LHCN-M2 (cell line): ENCODE measurements at regions not wholly inside any gene's neighbourhood (a gene's known extent, or its start where the extent isn't known, plus 50 kb on each side); places are given as distances from the start of the nearest gene placed in this dataset.

Experiments used
- DNase-seq: peaks from one replicate; pipeline ENCODE4 v3.0.0-alpha.2; 2012; ENCODE audit warnings: low read depth

GRCh38 chr1:204736836-204737235, 51.3 kb upstream of the LRRN2 start:
- DNase-seq = no peak

- DNase-seq = no peak
Observed at GRCh38 chr1:204738506-204738905, 53.0 kb upstream of the LRRN2 start.

DNA sequence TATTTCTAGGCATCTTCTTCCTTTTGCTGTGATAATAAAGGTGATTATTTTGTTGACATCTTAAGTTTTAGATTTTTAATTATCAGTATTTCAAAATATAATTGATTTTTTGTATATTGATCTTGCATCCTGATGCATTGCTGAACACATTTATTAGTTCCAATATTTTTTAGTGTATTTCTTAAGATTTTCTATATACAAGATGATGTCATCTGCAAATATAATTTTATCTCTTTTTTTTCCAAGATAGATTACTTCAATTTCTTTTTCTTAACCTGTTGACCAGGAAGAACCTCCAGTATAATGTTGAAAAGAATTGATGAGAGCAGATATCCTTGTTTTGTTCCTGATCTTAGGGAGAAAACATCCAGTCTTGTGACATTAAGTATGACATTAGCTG, 54.8 kb upstream of the LRRN2 start:
- DNase-seq = no peak

- DNase-seq = no peak
Observed at GRCh38 chr1:204741440-204741839, 55.9 kb upstream of the LRRN2 start.

GRCh38 chr1:204742676-204743251, 57.2 kb upstream of the LRRN2 start:
- no peak for DNase-seq

DNA sequence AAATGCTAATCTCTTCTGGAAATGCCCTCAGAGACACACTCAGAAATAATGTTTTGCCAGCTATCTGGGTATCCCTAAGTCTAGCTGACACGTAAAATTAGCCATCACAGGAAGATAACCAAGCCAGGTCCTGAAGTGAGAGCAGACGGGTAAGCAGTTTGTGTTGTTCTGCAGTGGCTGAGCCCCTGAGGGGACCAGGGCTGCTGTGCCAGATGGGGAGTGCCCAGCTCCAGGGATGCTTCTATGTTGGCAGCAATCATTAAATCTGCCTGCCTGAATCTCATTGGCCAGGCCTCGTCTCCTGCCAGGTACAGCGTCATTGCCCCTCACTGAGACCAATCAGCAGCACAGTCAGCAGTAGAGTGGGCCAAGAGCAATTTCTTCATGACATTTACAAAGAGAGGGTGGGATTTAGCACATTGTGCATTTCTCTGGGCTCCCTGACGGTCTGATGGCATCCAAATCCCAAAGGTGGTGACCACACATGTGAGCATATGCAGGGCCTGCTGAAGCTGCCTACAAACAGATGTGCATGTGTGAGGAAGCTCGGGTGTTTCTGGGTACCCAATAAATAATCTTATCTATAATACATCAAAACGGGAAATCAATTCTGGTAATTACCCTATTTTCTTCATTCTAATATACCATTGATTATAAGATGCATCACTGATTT, 58.7 kb upstream of the LRRN2 start:
- no peak for DNase-seq

GRCh38 chr1:204746838-204747442, 61.4 kb upstream of the LRRN2 start:
- peak; percentile 34 for DNase-seq

- no peak for DNase-seq
Observed at GRCh38 chr1:204751480-204751879, 65.9 kb upstream of the LRRN2 start.

- DNase-seq = no peak
Observed at GRCh38 chr1:204751883-204752687, 66.5 kb upstream of the LRRN2 start.

DNA sequence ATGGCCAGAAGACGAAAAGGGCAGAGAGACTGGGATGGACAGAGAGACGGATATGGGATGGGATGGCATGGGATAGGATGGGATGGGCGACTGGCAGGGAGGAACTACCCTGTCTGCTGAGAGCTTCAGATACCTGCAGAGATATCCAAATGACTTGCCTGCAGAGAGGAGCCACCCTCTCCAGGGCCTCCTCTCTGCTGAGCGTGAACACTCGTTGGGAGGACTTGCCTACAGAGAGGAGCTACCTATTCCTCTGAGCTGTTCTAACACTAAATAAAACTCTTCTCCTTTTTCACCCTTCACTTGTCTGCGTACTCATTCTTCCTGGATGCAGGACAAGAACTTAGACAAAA, 67.1 kb upstream of the LRRN2 start:
- DNase-seq = no peak

DNA sequence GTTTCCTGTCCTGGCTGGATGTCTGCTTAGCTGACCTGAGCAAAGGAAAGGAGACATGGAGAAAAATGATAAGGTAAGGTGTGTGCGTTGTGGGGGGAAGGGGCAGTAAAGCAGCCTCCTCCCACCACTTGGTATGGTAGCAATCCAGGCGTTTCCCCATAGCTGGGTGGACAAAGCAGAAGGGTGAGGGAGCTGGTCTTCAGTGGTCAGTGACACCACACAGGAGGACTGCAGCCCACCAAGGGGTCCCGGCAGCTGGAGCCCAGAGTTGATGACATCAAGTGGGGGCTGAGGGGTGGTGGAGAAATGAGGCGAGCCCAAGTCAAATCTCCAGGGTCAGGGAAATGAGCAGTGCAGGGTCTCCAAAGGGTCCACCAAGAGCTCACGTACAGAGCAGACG, 69.3 kb upstream of the LRRN2 start:
- no peak for DNase-seq

GRCh38 chr1:204756349-204756748, 70.8 kb upstream of the LRRN2 start:
- DNase-seq = no peak

- DNase-seq = no peak
Observed at GRCh38 chr1:204756811-204757210, 71.3 kb upstream of the LRRN2 start.

GRCh38 chr1:204758601-204759000, 73.1 kb upstream of the LRRN2 start:
- no peak for DNase-seq

DNA sequence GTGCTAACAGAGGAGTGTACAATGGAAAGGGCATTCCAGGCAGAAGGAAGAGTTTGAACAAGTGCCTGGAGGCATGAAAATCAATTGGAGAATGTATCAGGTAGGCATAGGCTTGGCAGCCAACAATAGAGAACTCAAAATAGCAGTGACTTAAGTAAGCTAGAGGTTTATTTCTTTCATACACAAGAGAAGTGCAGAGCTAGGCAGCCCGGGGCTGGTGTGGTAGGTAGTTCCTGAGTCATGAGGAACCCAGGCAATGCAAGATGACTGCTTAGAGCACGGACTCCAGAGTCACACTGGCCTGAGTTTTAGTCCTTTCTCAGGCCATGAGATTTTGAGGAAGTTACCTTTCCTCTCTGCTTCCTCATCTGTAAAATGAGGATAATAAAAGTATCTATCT, 74.8 kb upstream of the LRRN2 start:
- no peak for DNase-seq

DNA sequence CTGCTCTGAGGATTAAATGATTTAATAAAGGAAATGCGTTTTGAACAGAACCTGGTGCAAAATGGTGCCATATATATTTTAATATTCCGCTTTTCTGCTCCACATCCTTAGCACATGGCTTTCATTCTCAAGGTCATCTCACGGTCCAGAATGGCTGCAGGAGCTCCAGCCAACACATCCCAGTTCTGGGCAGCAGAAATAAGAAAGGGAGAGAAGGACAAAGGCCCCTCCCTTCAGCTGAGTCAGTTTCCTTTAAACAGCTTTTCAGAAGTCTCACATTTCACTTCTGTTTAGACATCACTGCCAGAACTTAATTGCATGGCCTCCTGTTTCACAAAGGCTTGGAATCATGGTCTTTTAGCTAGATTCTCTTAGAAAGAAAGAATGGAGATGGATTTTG, 75.2 kb upstream of the LRRN2 start:
- peak; percentile 0 for DNase-seq

GRCh38 chr1:204763773-204764427, 78.4 kb upstream of the LRRN2 start:
- DNase-seq = peak; percentile 84

DNA sequence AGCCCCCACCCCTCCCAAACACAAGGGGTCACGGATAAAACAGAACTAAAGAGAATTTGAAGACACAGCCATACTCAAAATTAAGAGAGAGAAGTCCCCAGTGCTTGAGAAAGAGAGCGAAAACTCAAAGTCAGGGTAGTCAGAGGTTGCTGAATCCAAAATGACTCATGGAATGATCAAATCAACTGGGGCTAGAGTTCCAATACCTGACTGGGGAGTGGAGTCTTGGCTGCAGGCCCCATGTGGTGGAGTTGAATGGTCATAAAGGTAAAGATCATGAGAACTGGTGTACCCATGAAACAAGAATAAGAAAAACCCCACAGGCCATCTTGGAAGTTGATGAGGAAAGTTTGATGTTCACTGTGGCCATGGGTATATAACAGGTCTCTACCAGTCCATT, 84.5 kb upstream of the LRRN2 start:
- no peak for DNase-seq

DNA sequence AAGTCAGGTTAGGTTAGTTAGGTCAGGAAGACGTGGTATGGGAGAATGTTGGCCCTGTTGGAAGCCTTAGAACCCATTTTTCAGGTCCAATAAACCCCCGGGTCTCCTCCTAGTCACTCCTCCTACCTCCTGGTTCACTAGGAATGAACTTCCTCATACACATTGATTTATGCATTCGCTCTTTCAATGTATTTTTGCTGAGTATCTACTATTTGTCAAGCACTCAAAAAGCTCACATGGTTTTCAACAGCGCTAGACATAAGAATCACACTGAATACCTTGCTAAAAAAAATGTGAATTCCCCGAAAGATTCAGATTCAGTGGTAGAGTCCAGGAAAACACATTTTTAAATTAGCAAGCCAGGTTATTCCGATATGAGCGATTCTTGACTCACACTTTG, 85.8 kb upstream of the LRRN2 start:
- no peak for DNase-seq

DNA sequence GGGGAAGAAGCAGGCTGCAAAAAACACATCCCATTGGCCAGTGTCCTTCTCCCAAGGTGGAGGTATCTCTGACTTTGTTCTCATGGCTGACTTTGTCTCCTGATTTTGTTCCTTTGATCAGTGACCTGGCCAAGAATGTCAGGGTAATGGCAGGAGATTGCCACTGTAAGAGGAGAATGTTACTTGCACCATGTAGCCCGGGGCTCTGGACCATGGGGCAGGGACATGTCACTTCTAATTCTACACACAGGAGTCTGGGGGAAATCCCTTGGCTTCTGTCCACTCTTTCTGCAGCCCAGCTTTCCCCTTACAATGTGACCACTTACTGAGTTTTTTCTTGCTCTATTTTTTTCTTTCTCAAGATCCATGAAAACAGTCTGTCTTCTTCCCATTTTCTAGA, 87.7 kb upstream of the LRRN2 start:
- no peak for DNase-seq

DNA sequence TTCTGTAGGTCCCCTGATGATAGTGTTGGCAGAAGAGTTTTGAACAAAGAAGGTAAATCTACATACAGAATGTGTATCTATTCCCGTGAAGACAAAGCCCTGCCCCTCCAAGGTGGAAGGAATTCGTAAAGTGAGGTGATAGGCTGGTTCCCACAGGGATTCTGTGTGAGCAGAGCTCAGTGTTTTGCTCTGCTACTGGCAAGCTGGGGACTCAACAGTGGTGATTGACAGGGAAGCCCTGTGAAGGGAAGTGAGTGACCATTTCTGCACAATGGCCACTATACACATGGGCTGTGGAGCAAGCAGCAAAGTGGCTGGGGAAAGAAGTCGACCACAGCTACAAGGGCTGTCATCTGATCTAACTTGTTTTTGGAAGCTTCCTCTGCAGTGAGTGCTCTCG, 90.0 kb upstream of the LRRN2 start:
- no peak for DNase-seq

- no peak for DNase-seq
Observed at GRCh38 chr1:204777591-204777990, 92.1 kb upstream of the LRRN2 start.
